Breast epithelium (tissue), 3 donors: ENCODE measurements at regions not wholly inside any gene's neighbourhood (a gene's known extent, or its start where the extent isn't known, plus 50 kb on each side); places are given as distances from the start of the nearest gene placed in this dataset.

Source experiments
- POLR2A ChIP-seq: fragments of 450-650 bp; IDR thresholded peaks from one replicate; pipeline ENCODE4 v1.6.1; 2016; ENCODE audit warnings: antibody characterized with exemption, mild to moderate bottlenecking, moderate library complexity
- POLR2AphosphoS5 ChIP-seq, 3 donors: sonication (generic); formaldehyde crosslinking; IDR thresholded peaks; one replicate each; pipeline ENCODE4 v1.6.1; 2017; ENCODE audit warnings: antibody characterized with exemption in 3 of 3
- TF ChIP-seq, protein P1 (sequence below), 3 donors: fragments of 450-650 bp; IDR thresholded peaks; one replicate each; pipeline ENCODE4 v1.5.1; 2016 to 2017; ENCODE audit warnings: antibody characterized with exemption in 3 of 3, mild to moderate bottlenecking in 3 of 3, moderate library complexity in 3 of 3

- TF ChIP-seq, protein P1, sequence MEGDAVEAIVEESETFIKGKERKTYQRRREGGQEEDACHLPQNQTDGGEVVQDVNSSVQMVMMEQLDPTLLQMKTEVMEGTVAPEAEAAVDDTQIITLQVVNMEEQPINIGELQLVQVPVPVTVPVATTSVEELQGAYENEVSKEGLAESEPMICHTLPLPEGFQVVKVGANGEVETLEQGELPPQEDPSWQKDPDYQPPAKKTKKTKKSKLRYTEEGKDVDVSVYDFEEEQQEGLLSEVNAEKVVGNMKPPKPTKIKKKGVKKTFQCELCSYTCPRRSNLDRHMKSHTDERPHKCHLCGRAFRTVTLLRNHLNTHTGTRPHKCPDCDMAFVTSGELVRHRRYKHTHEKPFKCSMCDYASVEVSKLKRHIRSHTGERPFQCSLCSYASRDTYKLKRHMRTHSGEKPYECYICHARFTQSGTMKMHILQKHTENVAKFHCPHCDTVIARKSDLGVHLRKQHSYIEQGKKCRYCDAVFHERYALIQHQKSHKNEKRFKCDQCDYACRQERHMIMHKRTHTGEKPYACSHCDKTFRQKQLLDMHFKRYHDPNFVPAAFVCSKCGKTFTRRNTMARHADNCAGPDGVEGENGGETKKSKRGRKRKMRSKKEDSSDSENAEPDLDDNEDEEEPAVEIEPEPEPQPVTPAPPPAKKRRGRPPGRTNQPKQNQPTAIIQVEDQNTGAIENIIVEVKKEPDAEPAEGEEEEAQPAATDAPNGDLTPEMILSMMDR (IDR thresholded peaks at IDR 0.05) = no peak
- TF ChIP-seq POLR2AphosphoS5 (IDR thresholded peaks at IDR 0.05) = no peak
- TF ChIP-seq POLR2A = no peak
Measured at GRCh38 chr15:45943240-45943639, 308.4 kb downstream of the SQOR start.
